ENCODE measurements at regions not wholly inside any gene's neighbourhood (a gene's known extent, or its start where the extent isn't known, plus 50 kb on each side); places are given as distances from the start of the nearest gene placed in this dataset.
A peak's percentile ranks its signal among the peaks of the same experiment; 100 is the strongest.
"Not testable (repeated sequence)": the region's sequence is repeated elsewhere in the genome, so short reads cannot be mapped to it uniquely, and the experiment has no call there.

DNA sequence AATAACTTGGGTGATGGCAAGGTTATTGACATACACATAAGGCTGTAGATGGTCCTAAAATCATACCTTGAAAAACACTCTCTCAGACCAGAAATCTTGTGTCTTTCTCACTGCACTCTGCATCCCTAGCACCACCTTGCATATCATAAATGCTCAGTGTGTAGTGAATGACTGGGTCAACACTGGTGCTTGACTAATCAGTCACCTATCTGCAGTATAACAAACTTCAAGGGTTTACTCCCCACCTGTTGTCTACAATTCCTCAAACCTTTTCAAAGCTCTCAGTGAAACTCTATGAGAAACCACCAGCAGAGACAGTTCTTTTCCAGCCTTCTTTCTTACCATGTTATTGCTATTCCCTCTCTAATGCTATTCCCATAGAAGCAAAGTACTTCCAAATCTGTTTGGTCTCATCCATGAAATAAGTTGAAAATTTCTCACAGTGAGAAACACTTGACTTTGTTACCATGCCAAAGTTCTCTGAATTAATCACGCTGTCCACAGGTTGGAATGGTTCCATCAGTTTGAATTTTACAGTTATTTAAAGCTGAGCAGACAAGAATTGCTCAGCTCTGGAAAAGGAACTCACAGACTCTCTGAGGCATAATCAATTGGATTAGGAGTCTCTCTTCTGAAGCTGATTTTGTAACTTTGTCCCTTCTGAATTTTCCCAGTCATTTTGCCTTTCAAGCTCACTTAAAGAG is 104.8 kb upstream of the EYA4 start:
- peak; percentile 26 for ATAC-seq (ENCODE audit: poor library complexity)
- intact Hi-C loops (cut with DNase I) = loop anchor here (10.0 kb wide), 1 partner anchor 72 kb away; no protein-coding TSS in a partner anchor
- DNase-seq = no peak

DNA sequence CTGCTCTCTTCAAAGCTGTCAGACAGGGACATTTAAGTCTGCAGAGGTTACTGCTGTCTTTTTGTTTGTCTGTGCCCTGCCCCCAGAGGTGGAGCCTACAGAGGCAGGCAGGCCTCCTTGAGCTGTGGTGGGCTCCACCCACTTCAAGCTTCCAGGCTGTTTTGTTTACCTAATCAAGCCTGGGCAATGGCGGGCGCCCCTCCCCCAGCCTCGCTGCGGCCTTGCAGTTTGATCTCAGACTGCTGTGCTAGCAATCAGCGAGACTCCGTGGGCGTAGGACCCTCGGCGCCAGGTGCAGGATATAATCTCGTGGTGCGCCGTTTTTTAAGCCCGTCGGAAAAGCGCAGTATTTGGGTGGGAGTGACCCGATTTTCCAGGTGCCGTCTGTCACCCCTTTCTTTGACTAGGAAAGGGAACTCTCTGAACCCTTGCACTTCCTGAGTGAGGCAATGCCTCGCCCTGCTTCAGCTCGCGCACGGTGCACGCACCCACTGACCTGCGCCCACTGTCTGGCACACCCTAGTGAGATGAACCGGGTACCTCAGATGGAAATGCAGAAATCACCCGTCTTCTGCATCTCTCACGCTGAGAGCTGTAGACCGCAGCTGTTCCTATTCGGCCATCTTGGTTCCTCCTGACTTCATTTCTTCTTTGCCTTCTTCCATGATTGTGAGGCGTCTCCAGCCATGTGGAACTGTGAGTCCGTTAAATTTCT is 93.5 kb upstream of the EYA4 start:
- ATAC-seq (ENCODE audit: poor library complexity); DNase-seq; intact Hi-C loops (cut with DNase I): not testable (repeated sequence)

DNA sequence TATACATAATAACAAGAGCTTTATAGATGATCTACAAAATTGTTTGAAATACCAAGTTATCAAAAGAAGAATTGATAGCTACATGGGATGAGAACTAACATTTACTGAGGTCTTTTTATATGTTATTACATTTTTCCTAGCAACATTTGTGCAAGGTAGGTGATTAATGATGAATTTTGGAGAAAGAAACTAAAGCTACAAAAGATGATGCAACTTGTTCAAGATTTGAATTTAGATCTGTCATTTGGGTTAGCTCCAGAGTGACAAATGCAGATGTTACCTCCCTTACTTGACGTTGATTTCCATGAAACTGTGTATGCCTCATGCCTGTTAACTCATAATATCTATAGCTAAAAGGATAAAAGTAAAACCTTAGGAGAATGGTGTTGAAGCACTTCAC is 84.5 kb upstream of the EYA4 start:
- DNase-seq (no peak), ATAC-seq (ENCODE audit: poor library complexity) (no peak)
- intact Hi-C loops (cut with DNase I) = no loop called here

DNA sequence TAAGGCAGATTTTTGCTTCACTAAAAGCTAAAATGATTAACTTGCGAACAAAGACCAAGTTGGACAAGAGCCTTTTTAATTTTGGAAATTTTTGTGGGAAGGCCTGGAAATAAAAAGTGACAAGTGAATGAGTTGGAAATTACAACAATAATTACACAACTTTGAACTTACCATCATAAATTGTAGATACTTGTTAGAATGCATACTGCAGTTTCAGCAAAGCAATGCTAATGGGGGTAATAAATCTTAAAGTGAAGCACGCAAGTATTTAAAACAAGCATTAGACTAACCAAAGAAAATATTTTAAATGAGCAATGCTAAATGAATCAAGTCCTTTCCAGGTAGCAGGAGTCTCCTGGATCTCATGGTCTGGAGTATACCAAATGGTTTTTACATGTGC is 83.2 kb upstream of the EYA4 start:
- no peak for DNase-seq
- no peak for ATAC-seq (ENCODE audit: poor library complexity)
- intact Hi-C loops (cut with DNase I) = no loop called here

DNA sequence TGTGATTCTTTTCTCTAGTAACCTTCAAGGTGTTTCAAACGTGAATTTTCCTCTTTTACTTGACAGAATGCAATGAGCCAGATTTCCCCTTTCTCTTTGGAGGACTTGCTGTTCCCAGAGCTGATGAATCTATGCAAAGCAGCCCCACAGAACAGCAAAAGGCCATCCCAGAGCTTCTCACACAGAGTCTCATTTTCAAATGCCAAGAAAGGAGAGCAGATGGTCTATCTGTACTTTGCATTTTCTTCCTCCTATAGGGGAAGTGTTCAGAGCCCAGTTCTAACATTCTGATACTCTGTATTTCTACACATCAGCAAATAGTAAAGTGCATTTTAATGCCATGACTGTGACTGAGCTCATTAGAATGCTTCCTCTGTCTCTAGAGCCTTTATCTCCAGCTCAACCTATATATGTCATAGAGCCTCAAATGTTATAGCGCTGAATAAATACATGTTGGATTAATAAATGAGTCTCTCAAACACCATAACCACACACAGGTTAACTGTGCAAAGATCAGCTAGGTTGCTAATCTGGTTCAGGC is 81.8 kb upstream of the EYA4 start:
- intact Hi-C loops (cut with DNase I) = no loop called here
- no peak for DNase-seq
- no peak for ATAC-seq (ENCODE audit: poor library complexity)

DNA sequence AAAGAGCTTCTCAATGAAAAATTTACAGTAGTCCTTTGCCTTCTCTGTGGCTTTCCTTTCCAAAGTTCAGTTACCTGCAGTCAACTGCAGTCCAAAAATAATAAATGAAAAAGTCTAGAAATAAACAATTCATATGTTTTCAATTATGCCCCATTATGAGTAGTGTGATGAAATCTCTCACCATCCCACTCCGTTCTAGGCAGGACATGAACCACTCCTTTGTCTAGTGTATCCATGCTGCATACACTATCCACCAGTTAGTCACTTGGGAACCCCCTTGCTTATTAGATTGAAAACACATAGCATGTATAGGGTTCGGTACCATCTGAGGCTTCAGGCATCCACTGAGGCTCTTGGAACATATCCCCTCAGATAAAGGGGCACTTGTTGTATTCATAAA is 80.6 kb upstream of the EYA4 start:
- ATAC-seq (ENCODE audit: poor library complexity) (no peak), DNase-seq (no peak)
- intact Hi-C loops (cut with DNase I) = no loop called here

DNA sequence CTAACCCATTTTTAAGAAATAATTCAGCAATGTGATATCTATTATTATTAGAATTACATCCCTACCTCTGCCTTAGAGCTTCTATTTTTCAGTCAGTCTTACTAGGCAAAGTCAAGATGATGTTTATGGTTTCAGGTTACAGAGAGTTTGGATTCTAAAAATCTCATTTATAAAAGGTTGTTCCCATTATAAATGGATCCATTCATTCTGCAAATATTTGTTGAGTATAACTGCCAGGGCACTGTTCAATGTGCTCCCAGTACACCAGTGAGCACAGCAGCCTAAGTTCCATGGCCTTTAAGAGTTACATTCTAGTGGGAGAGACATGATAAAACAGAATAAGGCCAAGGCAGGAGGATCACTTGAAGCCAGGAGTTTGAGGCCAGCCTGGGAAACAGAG is 75.9 kb upstream of the EYA4 start:
- no peak for ATAC-seq (ENCODE audit: poor library complexity)
- DNase-seq = no peak

DNA sequence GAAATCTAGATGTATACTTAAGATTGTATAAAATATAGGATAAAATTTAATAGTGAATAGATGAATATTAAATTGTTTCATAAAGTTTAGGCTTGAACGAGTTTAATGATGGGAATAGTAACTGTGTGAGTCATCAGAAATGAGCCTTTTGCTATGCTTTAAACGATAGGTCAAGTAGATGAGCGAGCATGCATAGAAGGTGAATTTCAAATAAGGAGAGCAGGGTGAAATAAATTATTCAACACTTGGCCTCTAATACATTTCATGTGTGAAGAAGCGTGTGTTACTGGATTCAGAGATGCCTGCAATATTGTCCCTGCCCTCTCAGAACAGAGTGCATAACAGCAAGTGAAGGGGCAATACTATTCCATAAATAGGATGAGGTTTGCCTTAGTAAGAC is 74.4 kb upstream of the EYA4 start:
- ATAC-seq (ENCODE audit: poor library complexity) (no peak), DNase-seq (no peak)
- intact Hi-C loops (cut with DNase I) = no loop called here

More for the DNA sequence above, 75.9 kb upstream of the EYA4 start:
- intact Hi-C loops (cut with DNase I) = no loop called here

DNA sequence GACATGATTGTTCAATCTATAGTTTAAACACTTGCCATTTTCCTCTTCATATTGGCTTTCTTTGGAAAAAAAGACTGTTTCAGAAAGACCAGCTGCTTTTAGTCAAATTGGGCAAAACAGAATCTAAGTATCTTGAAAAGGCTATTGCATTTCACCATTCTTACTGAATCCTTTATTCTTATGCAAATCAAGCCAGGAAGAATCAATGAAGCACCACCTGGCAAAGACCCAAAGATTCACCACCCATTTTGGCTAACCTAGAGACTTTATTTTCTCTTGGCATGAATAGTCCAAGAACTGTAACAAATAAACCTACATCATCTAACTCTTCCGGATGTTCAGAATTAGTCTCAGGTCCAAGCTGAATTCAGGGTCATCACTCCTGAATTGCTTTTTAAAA is 71.3 kb upstream of the EYA4 start:
- intact Hi-C loops (cut with DNase I) = no loop called here
- ATAC-seq (ENCODE audit: poor library complexity) (no peak), DNase-seq (no peak)

DNA sequence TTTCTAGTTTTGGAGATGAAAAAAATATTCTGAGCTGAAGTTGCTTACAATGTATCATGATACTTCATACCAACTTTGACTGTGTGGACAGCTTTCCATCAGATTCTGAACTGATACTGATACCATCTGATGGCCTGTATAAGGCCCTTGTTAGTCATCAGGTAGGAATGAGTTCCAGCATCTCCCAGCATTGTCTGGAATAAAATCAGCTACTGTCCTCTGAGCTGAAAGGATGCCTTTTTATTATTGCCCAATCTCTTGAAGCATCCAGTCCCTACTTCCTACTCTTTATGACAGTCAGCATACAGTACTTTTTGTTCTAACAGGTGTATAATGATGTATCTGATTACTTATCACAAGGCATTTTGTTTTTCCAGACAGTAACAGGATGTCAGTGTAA is 70.6 kb upstream of the EYA4 start:
- ATAC-seq (ENCODE audit: poor library complexity) (no peak), DNase-seq (no peak)
- intact Hi-C loops (cut with DNase I) = no loop called here

DNA sequence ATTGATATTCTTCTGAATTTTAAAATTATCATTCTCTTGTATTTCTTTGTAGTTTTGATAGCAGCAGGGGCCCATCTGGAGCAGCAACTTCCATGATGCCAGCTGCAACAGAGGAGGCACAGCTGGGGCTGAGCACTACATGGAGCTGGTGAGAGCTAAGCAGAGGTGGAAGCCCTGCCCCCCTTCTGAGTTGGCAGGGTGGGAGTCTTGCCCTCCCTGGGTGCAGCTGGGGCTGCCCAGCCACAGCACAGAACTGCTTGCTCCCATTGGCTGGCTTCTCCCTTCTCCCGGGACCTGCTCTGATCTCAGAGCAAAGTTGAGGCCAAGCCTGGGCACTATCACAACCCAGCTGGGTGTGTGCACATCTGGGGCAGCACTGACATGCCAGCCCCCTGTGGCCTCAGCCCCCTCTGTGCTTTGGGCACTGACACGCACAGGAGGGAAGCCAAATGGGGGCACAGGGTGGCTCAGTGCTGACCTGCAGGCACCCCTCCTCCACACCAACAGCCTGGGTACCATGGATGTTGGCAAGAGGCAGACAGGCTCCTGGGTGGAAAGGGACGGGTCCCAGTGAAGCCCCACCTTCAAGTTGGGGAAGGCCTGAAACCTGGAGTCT is 69.1 kb upstream of the EYA4 start:
- DNase-seq (no peak), ATAC-seq (ENCODE audit: poor library complexity) (no peak)
- intact Hi-C loops (cut with DNase I) = no loop called here

DNA sequence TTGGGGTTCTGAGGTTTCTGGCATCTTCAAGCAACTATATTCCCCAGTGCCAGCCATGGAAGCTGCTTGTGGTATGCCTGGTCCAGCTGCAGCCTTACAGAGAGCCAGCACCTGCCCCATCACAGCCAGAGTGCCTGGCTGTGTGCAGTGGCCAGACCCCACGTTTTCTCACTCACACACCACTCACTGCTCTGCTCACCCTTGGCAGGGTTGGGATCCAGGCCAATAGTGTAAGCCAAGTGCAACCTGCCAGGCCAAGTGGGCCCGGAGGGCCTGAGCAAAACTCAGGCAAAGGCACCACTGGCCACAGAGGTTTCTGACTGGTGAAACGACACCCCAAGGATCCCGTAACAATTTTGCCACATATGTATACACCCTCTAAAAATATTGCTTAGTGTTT is 67.9 kb upstream of the EYA4 start:
- ATAC-seq (ENCODE audit: poor library complexity) (peak; percentile 85), DNase-seq (peak; percentile 36)
- intact Hi-C loops (cut with DNase I) = no loop called here

DNA sequence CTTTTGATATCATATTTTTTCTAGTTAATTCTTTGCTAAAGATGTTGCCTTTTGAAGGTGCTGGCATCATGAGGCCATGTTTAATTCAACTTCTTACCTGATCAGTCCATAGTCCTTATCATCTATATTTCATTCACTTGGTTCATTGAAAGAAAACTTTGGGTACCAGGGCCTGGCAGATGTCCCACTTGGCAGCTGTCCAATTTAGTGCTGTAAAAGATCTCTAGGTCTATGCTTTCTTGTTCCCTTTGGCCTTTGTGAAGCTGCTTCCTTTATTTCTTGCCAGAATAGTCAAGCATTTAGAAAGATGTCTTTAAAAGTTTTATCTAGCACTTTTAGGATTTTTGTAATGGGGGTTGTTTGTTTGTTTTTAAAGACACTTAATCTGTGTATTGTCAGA is 61.7 kb upstream of the EYA4 start:
- DNase-seq = no peak
- ATAC-seq (ENCODE audit: poor library complexity) = no peak
- intact Hi-C loops (cut with DNase I) = no loop called here

DNA sequence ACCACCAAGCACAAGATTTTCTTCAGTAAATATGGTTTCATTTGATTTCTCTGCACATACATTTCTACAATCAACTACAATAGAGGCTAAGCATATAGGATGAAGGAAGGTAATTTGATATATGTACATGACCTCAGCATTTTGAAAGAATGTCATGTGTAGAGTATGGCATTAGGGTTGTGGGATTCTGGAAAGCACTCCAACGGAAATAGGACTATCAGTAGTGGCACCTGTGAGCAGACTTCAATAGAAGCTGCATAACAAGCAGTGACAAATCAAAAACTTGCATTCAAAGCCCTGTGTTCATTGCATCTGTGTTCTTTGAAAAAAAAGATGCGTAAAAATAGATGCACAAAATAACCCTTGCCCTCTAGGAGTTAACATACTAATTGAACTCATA is 57.5 kb upstream of the EYA4 start:
- DNase-seq (no peak), ATAC-seq (ENCODE audit: poor library complexity) (no peak)
- intact Hi-C loops (cut with DNase I) = loop anchor here (10.0 kb wide), 2 partner anchors 219 to 331 kb away; no protein-coding TSS in a partner anchor

DNA sequence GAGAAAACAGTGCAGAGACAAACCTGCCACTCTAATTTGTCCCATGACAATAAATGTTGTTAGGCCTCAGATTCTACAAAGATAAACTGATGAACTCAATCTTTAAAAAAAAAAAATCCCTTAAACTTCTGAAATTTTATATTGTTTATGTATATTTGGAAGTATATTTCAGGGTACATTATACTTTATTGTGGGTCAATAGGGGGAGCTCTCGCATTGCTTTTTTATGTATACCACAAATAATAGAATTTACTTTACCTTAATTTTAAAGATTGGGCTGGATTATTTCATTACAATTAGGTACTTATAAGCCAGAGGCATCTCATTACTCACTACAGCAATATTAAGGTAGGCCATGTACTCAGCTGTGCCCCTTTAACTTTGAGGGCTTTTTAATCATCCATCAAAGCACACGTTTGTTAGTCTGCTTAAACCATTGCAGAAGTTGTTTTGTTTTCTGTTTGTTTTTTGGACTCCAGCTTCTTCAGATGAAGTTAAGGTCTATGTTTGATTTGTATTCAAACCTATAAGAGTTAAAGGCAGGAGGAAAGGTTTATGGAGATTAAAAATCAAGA is 56.3 kb upstream of the EYA4 start:
- no peak for DNase-seq
- intact Hi-C loops (cut with DNase I) = loop anchor here (10.0 kb wide), 2 partner anchors 220 to 330 kb away; no protein-coding TSS in a partner anchor
- peak; percentile 39 for ATAC-seq (ENCODE audit: poor library complexity)

DNA sequence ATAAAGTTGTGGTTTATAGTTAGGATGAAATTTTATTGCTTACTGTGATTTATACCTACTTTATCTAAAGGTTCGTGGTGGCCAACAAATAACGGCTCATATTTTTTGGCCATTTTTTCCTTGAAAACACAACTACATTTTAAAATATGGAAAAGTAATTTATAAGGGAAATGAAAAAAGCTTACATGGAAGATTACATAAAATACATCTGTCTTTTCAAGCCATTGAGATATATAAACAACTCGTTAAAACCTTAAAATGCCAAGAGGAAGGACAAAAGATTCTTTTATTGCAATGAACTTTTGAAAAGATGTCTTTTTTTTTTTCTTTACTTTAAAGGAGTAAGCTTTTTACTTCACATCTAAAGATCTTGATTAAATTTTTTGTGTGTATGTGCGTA is 55.4 kb upstream of the EYA4 start:
- intact Hi-C loops (cut with DNase I) = loop anchor here (10.0 kb wide), 2 partner anchors 221 to 329 kb away; no protein-coding TSS in a partner anchor
- ATAC-seq (ENCODE audit: poor library complexity) (no peak), DNase-seq (no peak)

DNA sequence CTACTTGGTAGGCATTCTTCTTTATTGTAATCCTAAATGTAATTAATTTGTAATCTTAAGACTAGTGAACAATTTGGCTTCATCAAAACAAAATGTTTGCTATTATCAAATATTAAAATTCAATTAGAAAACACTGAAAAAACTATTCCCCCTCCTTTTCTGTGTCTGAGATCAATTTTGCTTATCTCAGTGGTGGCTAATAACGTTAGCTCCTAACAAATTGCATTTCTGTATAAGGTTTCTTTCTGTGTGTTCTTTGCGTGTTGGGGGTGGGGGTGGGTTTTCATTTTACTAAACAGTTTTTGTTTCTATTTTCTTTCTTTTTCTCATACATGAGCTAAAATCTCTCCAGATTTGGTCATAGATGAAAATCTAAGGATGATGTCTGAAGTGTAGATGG is 54.0 kb upstream of the EYA4 start:
- intact Hi-C loops (cut with DNase I) = loop anchor here (10.0 kb wide), 2 partner anchors 222 to 328 kb away; no protein-coding TSS in a partner anchor
- DNase-seq = no peak
- no peak for ATAC-seq (ENCODE audit: poor library complexity)

DNA sequence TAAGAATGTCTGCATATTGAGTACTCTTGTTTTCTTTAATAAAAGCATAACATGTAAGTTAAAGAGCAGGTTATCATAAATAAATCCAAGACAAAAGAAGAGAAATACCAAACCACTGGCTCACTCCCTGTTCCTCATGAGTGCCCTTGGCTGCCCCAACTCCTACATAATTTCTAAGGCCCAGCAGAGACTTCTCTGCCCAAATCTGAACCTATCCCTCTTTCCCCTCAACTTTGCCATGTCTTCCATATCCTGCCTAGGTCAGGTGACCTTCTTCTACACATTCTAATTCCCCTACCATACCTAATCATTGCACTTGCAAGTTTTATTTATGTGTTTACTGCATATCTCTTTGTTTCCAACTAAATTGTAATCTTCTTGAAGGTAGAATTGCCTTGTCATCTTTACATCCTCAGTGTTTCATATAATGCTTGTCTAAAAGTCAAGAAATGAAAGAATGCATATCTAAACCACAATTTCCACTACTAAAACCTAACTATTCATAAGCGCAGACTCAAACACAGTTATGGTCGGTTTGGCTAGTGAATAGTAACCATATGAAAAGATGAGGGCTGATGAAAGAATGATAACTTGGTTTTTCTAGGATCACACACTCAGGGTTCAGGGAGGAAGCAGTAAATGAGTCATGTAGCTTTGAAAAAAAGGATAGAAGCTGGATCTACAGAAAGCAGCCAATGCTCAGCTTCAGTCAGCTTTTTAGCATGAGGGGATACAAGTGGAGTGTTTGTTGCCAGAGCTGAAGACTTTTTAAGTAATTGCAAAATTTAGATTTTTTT is 53.3 kb upstream of the EYA4 start:
- no peak for DNase-seq
- ATAC-seq (ENCODE audit: poor library complexity) = no peak
- intact Hi-C loops (cut with DNase I) = loop anchor here (10.0 kb wide), 2 partner anchors 223 to 327 kb away; no protein-coding TSS in a partner anchor

Data from Right ventricle myocardium superior (tissue), 1 donor.